Endodermal cell (in vitro differentiated cells): ENCODE measurements at regions not wholly inside any gene's neighbourhood (a gene's known extent, or its start where the extent isn't known, plus 50 kb on each side); places are given as distances from the start of the nearest gene placed in this dataset.

Experiments used
- DNase-seq: peaks from one replicate; pipeline ENCODE4 v3.0.0-alpha.2; 2017
- H3K27ac ChIP-seq: 2 replicates; pipeline ENCODE4 v1.5.1; 2013; ENCODE audit warnings: mild to moderate bottlenecking, low read depth, low read length, moderate library complexity
- H3K27me3 ChIP-seq: 2 replicates; pipeline ENCODE4 v1.6.1; 2013; ENCODE audit warnings: mild to moderate bottlenecking, low read length, moderate library complexity; ENCODE audit not compliant: insufficient read depth, control insufficient read depth, poor library complexity, severe bottlenecking
- H3K36me3 ChIP-seq: 2 replicates; pipeline ENCODE4 v1.7.0; 2013; ENCODE audit warnings: mild to moderate bottlenecking, low read length, moderate library complexity; ENCODE audit not compliant: control insufficient read depth, insufficient read depth
- H3K4me1 ChIP-seq: one replicate; pipeline ENCODE4 v1.7.0; 2013; ENCODE audit warnings: low read length; ENCODE audit not compliant: control insufficient read depth, insufficient read depth
- H3K4me3 ChIP-seq: 2 replicates; pipeline ENCODE4 v1.5.1; 2013; ENCODE audit warnings: mild to moderate bottlenecking, low read length, moderate library complexity
- H3K9ac ChIP-seq: 2 replicates; pipeline ENCODE4 v1.6.1; 2013; ENCODE audit warnings: mild to moderate bottlenecking, low read length, moderate library complexity; ENCODE audit not compliant: poor library complexity, severe bottlenecking; ENCODE audit errors: extremely low read depth
- H3K9me3 ChIP-seq: 2 replicates; pipeline ENCODE4 v1.6.1; 2013; ENCODE audit warnings: mild to moderate bottlenecking, low read length, moderate library complexity; ENCODE audit not compliant: control insufficient read depth
- H3K27ac Mint-ChIP-seq: 2 replicates; pipeline ENCODE4 v1.8.0; 2020; ENCODE audit warnings: mixed read lengths
- H3K27me3 Mint-ChIP-seq: 2 replicates; pipeline ENCODE4 v1.8.0; 2021; ENCODE audit warnings: mild to moderate bottlenecking, mixed read lengths; ENCODE audit not compliant: insufficient read depth
- H3K36me3 Mint-ChIP-seq: 2 replicates; pipeline ENCODE4 v1.8.0; 2020; ENCODE audit warnings: low read depth, mixed read lengths
- H3K4me1 Mint-ChIP-seq: 2 replicates; pipeline ENCODE4 v1.8.0; 2020; ENCODE audit warnings: mixed read lengths
- H3K4me3 Mint-ChIP-seq: 2 replicates; pipeline ENCODE4 v1.8.0; 2020; ENCODE audit warnings: mild to moderate bottlenecking, moderate library complexity, mixed read lengths
- H3K9me3 Mint-ChIP-seq: 2 replicates; pipeline ENCODE4 v1.8.0; 2020; ENCODE audit warnings: mild to moderate bottlenecking, mixed read lengths
- CTCF ChIP-seq: fragments of 200-600 bp; sonication (generic); conservative IDR thresholded peaks from 2 replicates; pipeline ENCODE4 v1.5.0; 2021; ENCODE audit warnings: antibody characterized with exemption, mild to moderate bottlenecking
- WGBS, 2 experiments: methylation state at CpG; one replicate each; pipeline versions ENCODE4 v1.1.5 to v1.1.7; 2013; ENCODE audit warnings: missing lambda C conversion rate in 2 of 2, mixed read lengths in 1 of 2; ENCODE audit not compliant: insufficient coverage in 1 of 2, insufficient read length in 1 of 2; 5-methylcytosine and 5-hydroxymethylcytosine counted together

- peaks cover 7% of the 10 kb centered on the region for H3K9me3 Mint-ChIP-seq
- no peak for DNase-seq
- peaks cover 6% of the 10 kb centered on the region for H3K9me3 ChIP-seq
- no peak overlapping the region for H3K9ac ChIP-seq
- H3K27me3 Mint-ChIP-seq = no peaks in the 10 kb centered on the region
- H3K4me3 ChIP-seq = no peak overlapping the region
- no peak for TF ChIP-seq CTCF
- no peak overlapping the region for H3K27ac Mint-ChIP-seq
- peaks cover 8% of the 10 kb centered on the region for H3K4me1 Mint-ChIP-seq
- peaks cover 4% of the 10 kb centered on the region for H3K36me3 Mint-ChIP-seq
- 95 to 98% methylated on average over 4 of the region's 4 CpGs for WGBS, 2 experiments
- H3K4me1 ChIP-seq = no peaks in the 10 kb centered on the region
- H3K4me3 Mint-ChIP-seq = no peak overlapping the region
- no peaks in the 10 kb centered on the region for H3K27me3 ChIP-seq
- H3K36me3 ChIP-seq = no peaks in the 10 kb centered on the region
- H3K27ac ChIP-seq = no peak overlapping the region
Observed at GRCh38 chr15:29396176-29396811, 126.7 kb upstream of the NSMCE3 start.

DNA sequence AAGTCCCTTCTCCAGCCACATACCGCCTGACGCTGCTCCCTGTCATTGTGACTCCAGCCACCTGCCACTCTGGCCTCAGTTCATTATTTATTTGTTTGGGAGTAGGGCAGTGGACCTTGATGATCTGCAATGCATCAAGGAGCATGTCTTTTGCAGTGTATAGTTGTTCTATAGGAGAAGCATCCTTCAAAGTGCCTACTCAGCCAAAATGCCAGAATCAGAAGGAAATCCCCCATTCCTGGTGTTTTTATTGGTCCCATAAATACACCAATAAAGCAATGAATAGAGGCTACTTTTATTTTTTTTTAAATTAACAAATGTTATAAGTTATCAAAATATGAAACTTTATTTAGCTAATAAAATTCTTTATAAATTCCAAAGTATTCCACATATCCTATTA lies 123.8 kb upstream of the NSMCE3 start:
- peaks cover 4% of the 10 kb centered on the region for H3K36me3 Mint-ChIP-seq
- Histone ChIP-seq H3K4me1 (no peaks in the 10 kb centered on the region), H3K27me3 (no peaks in the 10 kb centered on the region), H3K27ac (no peak overlapping the region), H3K4me3 (no peak overlapping the region), H3K9ac (no peak overlapping the region), H3K9me3 (peaks cover 6% of the 10 kb centered on the region), H3K36me3 (no peaks in the 10 kb centered on the region)
- no peak for DNase-seq
- peaks cover 8% of the 10 kb centered on the region for H3K9me3 Mint-ChIP-seq
- H3K27me3 Mint-ChIP-seq = no peaks in the 10 kb centered on the region
- H3K4me1 Mint-ChIP-seq = no peaks in the 10 kb centered on the region
- WGBS, 2 experiments = 95% methylated on average over 2 of the region's 2 CpGs; no CpG with 5 or more reads in 1 of the 2 experiments
- no peak overlapping the region for H3K4me3 Mint-ChIP-seq
- TF ChIP-seq CTCF = no peak
- H3K27ac Mint-ChIP-seq = no peak overlapping the region

DNA sequence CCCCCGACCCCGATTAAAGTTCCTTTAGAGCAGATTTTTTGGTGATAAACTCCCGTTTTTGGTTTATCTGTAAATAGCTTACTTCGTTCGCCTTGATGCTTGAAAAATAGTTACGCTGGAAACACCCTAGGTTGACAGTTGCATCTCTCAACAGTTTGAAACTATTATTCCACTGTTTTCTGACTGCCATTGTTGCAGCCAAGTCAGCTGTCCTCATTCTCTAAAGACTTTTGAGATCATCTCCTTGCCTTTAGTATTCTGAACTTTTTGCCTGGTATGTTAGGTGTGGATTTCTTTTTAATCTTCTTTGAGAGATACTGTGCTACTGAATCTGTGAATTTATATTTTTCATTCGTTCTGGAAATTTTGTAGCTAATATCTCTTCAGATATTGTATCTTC lies 122.7 kb upstream of the NSMCE3 start:
- peaks cover 6% of the 10 kb centered on the region for H3K9me3 ChIP-seq
- H3K4me1 ChIP-seq = no peaks in the 10 kb centered on the region
- peaks cover 13% of the 10 kb centered on the region for H3K9me3 Mint-ChIP-seq
- no peaks in the 10 kb centered on the region for H3K4me1 Mint-ChIP-seq
- H3K36me3 Mint-ChIP-seq = peaks cover 4% of the 10 kb centered on the region
- H3K36me3 ChIP-seq = no peaks in the 10 kb centered on the region
- H3K27me3 ChIP-seq = no peaks in the 10 kb centered on the region
- DNase-seq = no peak
- no peak overlapping the region for H3K4me3 Mint-ChIP-seq
- no peak for TF ChIP-seq CTCF
- H3K4me3 ChIP-seq = no peak overlapping the region
- H3K27me3 Mint-ChIP-seq = no peaks in the 10 kb centered on the region
- WGBS, 2 experiments = 93 to 100% methylated on average over 5 to 7 of the region's 7 CpGs
- no peak overlapping the region for H3K27ac Mint-ChIP-seq
- H3K9ac ChIP-seq = no peak overlapping the region
- no peak overlapping the region for H3K27ac ChIP-seq
